Parathyroid adenoma (tissue), 2 donors: ENCODE measurements at regions not wholly inside any gene's neighbourhood (a gene's known extent, or its start where the extent isn't known, plus 50 kb on each side); places are given as distances from the start of the nearest gene placed in this dataset.

Experiments
- H2AFZ ChIP-seq: fragments of 300-600 bp; sonication (generic); one replicate; pipeline ENCODE4 v1.7.0; 2017; ENCODE audit warnings: antibody characterized with exemption, mild to moderate bottlenecking
- H3K27ac ChIP-seq: fragments of 300-600 bp; sonication (generic); one replicate; pipeline ENCODE4 v1.7.0; 2017
- H3K27me3 ChIP-seq: fragments of 300-600 bp; sonication (generic); one replicate; pipeline ENCODE4 v1.7.0; 2017; ENCODE audit warnings: low read length; ENCODE audit not compliant: control insufficient read depth, insufficient read depth
- H3K36me3 ChIP-seq: fragments of 300-600 bp; sonication (generic); one replicate; pipeline ENCODE4 v1.7.0; 2017; ENCODE audit warnings: low read length; ENCODE audit not compliant: control insufficient read depth, insufficient read depth
- H3K4me1 ChIP-seq: fragments of 300-600 bp; sonication (generic); one replicate; pipeline ENCODE4 v1.7.0; 2017; ENCODE audit warnings: control low read depth
- H3K4me2 ChIP-seq: fragments of 300-600 bp; sonication (generic); one replicate; pipeline ENCODE4 v1.7.0; 2017; ENCODE audit warnings: low read length
- H3K4me3 ChIP-seq: fragments of 300-600 bp; sonication (generic); one replicate; pipeline ENCODE4 v1.7.0; 2017; ENCODE audit warnings: low read depth, low read length
- H3K79me2 ChIP-seq: fragments of 300-600 bp; sonication (generic); one replicate; pipeline ENCODE4 v1.7.0; 2017; ENCODE audit warnings: control low read depth
- H3K9ac ChIP-seq: fragments of 300-600 bp; sonication (generic); one replicate; pipeline ENCODE4 v1.7.0; 2017; ENCODE audit warnings: mild to moderate bottlenecking
- H3K9me3 ChIP-seq: fragments of 300-600 bp; sonication (generic); one replicate; pipeline ENCODE4 v1.7.0; 2017; ENCODE audit warnings: low read length; ENCODE audit not compliant: control insufficient read depth
- TF ChIP-seq, protein P1 (sequence below): fragments of 300-600 bp; sonication (generic); IDR thresholded peaks from one replicate; pipeline ENCODE4 v1.7.0; 2017; ENCODE audit warnings: antibody characterized with exemption, mild to moderate bottlenecking
- donor health status: primary hyperparathyroidism.

DNA sequence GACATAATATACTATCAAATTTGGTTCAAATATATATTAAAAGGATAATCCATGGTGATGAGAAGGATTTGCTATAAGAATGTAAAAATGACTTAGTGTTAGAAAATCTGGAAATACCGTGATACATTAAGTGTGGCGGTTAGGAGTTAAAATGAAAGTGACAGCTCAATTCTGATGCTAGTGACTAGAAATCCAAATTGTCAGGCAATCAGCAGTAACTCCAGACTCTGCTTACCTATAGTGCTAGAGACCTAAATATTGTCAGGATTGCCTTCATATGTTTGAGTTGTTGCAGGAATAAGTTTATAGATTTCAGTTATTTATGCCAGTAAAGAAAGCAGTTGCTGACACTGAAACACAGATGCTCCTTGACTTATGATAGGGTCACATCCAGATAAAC, 737.4 kb downstream of the MRPL39 start:
- H3K9ac ChIP-seq: no peak overlapping the region
- no peak overlapping the region for H3K4me2 ChIP-seq
- no peaks in the 10 kb centered on the region for H3K9me3 ChIP-seq
- TF ChIP-seq, protein P1, sequence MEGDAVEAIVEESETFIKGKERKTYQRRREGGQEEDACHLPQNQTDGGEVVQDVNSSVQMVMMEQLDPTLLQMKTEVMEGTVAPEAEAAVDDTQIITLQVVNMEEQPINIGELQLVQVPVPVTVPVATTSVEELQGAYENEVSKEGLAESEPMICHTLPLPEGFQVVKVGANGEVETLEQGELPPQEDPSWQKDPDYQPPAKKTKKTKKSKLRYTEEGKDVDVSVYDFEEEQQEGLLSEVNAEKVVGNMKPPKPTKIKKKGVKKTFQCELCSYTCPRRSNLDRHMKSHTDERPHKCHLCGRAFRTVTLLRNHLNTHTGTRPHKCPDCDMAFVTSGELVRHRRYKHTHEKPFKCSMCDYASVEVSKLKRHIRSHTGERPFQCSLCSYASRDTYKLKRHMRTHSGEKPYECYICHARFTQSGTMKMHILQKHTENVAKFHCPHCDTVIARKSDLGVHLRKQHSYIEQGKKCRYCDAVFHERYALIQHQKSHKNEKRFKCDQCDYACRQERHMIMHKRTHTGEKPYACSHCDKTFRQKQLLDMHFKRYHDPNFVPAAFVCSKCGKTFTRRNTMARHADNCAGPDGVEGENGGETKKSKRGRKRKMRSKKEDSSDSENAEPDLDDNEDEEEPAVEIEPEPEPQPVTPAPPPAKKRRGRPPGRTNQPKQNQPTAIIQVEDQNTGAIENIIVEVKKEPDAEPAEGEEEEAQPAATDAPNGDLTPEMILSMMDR: no peak
- no peaks in the 10 kb centered on the region for H3K36me3 ChIP-seq
- no peak overlapping the region for H3K27ac ChIP-seq
- H3K4me3 ChIP-seq: no peak overlapping the region
- H2AFZ ChIP-seq: no peak overlapping the region
- no peaks in the 10 kb centered on the region for H3K4me1 ChIP-seq
- H3K79me2 ChIP-seq: no peaks in the 10 kb centered on the region
- no peaks in the 10 kb centered on the region for H3K27me3 ChIP-seq

DNA sequence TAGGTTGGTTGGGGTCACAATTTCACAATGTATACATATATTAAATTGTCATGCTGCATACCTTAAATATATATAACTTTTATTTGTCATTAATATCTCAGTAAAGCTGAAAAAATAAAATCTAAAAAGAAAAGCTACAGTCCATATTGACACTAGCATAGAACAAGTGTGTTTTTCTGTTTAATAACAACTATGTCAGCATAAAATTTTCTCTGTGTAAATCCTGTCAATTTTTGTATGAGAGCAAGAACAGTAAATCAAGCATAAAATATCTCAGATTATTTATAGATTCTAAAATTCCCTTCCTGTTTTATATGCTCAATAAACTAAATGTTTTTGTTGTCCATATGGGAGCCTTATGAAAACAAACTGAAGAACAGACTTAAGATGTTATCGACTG, 739.2 kb downstream of the MRPL39 start:
- Histone ChIP-seq H3K36me3 (no peaks in the 10 kb centered on the region), H3K27me3 (no peaks in the 10 kb centered on the region), H3K4me1 (no peaks in the 10 kb centered on the region), H3K9ac (no peak overlapping the region), H3K4me3 (no peak overlapping the region), H3K9me3 (no peaks in the 10 kb centered on the region), H3K79me2 (no peaks in the 10 kb centered on the region), H2AFZ (no peak overlapping the region), H3K4me2 (no peak overlapping the region), H3K27ac (no peak overlapping the region)
- TF ChIP-seq, protein P1: no peak

DNA sequence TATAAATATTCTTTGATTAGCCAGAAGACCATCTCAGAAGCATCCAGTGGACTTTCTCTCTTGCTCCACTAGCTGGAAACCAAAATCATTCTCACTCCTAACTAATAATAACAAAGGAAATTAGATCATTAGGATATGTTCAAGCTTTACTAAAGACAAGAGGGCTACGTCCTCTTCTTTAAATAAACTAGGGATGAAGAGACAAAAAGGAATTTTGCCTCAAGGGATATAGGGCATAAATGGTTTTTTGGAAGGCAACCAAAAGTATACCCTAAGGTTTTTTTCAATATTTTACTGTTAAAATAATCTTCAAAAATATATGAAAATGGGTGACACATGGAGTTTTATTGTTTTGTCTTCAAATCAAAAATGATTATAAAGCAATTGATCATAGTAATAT, 745.8 kb downstream of the MRPL39 start:
- no peaks in the 10 kb centered on the region for H3K4me1 ChIP-seq
- no peak overlapping the region for H3K27ac ChIP-seq
- no peak overlapping the region for H3K4me2 ChIP-seq
- H2AFZ ChIP-seq: no peak overlapping the region
- TF ChIP-seq, protein P1: no peak
- H3K4me3 ChIP-seq: no peak overlapping the region
- H3K27me3 ChIP-seq: no peaks in the 10 kb centered on the region
- no peaks in the 10 kb centered on the region for H3K9me3 ChIP-seq
- no peaks in the 10 kb centered on the region for H3K79me2 ChIP-seq
- H3K9ac ChIP-seq: no peak overlapping the region
- H3K36me3 ChIP-seq: no peaks in the 10 kb centered on the region

DNA sequence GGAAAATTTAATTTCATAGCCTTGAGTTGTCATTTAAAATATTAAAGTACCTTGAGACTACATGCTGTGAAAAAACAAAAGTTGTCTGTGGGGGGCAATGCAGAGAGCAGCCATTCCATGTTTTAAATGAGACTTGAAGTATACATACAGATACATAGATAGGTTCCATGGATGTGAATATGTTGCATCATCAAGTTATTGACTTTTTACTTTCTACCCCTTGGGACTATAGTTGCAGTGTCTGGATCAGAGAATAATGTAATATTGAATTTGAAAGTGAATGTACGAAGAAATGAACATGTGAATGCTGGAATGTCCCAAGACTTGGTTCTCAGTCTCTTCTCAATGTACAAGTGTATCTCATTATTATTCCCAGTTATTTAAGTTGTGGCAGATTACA, 751.0 kb downstream of the MRPL39 start:
- H3K27me3 ChIP-seq: no peaks in the 10 kb centered on the region
- H3K27ac ChIP-seq: no peak overlapping the region
- H3K79me2 ChIP-seq: no peaks in the 10 kb centered on the region
- H2AFZ ChIP-seq: no peak overlapping the region
- H3K4me3 ChIP-seq: no peak overlapping the region
- H3K4me2 ChIP-seq: no peak overlapping the region
- H3K9me3 ChIP-seq: no peaks in the 10 kb centered on the region
- H3K4me1 ChIP-seq: no peaks in the 10 kb centered on the region
- TF ChIP-seq, protein P1: no peak
- no peak overlapping the region for H3K9ac ChIP-seq
- H3K36me3 ChIP-seq: no peaks in the 10 kb centered on the region

DNA sequence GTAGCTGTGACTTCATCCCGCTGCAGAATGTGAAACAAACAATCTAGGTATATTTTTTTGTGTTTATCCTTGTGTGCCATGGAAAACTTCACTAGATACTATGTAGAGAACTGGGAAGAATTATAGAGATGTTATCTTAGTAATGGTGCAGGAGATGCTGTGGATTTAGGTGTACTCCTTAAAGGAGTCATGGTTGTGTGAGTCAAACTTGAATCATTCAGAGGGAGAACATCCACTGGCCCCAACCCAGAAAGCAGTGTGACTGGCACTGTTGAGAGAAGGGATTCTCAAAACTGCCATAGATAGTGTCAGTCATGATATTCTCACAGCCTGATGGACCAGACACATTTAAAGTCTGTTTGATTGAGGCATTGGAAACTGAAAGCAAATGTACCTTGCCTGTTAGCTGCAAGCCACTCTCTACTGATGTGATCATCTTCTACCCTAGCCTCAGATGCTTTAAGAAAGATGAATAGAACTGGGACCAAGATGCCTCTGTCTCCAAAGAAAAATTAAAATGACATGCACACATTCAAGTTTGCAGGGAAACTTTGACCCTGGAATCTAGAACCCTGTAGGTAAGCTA, 754.6 kb downstream of the MRPL39 start:
- Histone ChIP-seq H3K4me1 (no peaks in the 10 kb centered on the region), H3K36me3 (no peaks in the 10 kb centered on the region), H3K4me3 (no peak overlapping the region), H2AFZ (no peak overlapping the region), H3K4me2 (no peak overlapping the region), H3K9me3 (no peaks in the 10 kb centered on the region), H3K79me2 (no peaks in the 10 kb centered on the region), H3K27ac (no peak overlapping the region), H3K27me3 (no peaks in the 10 kb centered on the region), H3K9ac (no peak overlapping the region)
- TF ChIP-seq, protein P1: no peak
